Loucy (cell line): ENCODE measurements at regions not wholly inside any gene's neighbourhood (a gene's known extent, or its start where the extent isn't known, plus 50 kb on each side); places are given as distances from the start of the nearest gene placed in this dataset.

Source experiments
- H2AFZ ChIP-seq: fragments of 200-600 bp; sonication (generic); 2 replicates; pipeline ENCODE4 v1.6.0; 2016; ENCODE audit warnings: antibody characterized with exemption, mild to moderate bottlenecking, low read length, moderate library complexity
- H3F3A ChIP-seq: fragments of 200-600 bp; 2 replicates; pipeline ENCODE4 v1.6.0; 2016; ENCODE audit warnings: antibody characterized with exemption, low read depth, mild to moderate bottlenecking
- H3K27me3 ChIP-seq: fragments of 200-600 bp; sonication (generic); 2 replicates; pipeline ENCODE4 v1.6.1; 2014; ENCODE audit warnings: low read length, mild to moderate bottlenecking; ENCODE audit not compliant: insufficient read depth, poor library complexity, severe bottlenecking
- H3K36me3 ChIP-seq: fragments of 200-600 bp; sonication (generic); 2 replicates; pipeline ENCODE4 v1.6.1; 2016; ENCODE audit warnings: low read length; ENCODE audit not compliant: insufficient read depth
- H3K4me1 ChIP-seq: fragments of 200-600 bp; sonication (generic); 2 replicates; pipeline ENCODE4 v1.5.1; 2014; ENCODE audit warnings: low read length, mild to moderate bottlenecking; ENCODE audit not compliant: insufficient read depth, poor library complexity, severe bottlenecking
- H3K4me2 ChIP-seq: fragments of 200-600 bp; sonication (generic); 2 replicates; pipeline ENCODE4 v1.6.0; 2014; ENCODE audit warnings: antibody characterized with exemption, low read length, low read depth, mild to moderate bottlenecking; ENCODE audit not compliant: poor library complexity, severe bottlenecking
- H3K4me3 ChIP-seq: fragments of 200-600 bp; sonication (generic); 2 replicates; pipeline ENCODE4 v1.5.1; 2014; ENCODE audit warnings: low read length, mild to moderate bottlenecking, mixed read lengths; ENCODE audit not compliant: poor library complexity, severe bottlenecking
- H3K79me2 ChIP-seq: fragments of 200-600 bp; sonication (generic); 2 replicates; pipeline ENCODE4 v1.6.1; 2014; ENCODE audit warnings: low read length; ENCODE audit not compliant: insufficient read depth
- H3K9ac ChIP-seq: fragments of 200-600 bp; sonication (generic); 2 replicates; pipeline ENCODE4 v1.6.0; 2014; ENCODE audit warnings: mild to moderate bottlenecking, low read depth, low read length, moderate library complexity; ENCODE audit not compliant: poor library complexity, severe bottlenecking
- H3K9me2 ChIP-seq: fragments of 200-600 bp; sonication (generic); replicated peaks from 2 replicates; pipeline ENCODE4 v1.6.1; 2016; ENCODE audit warnings: low read depth, low read length, mixed read lengths
- H3K9me3 ChIP-seq: fragments of 200-600 bp; sonication (generic); 2 replicates; pipeline ENCODE4 v1.6.1; 2014; ENCODE audit warnings: mild to moderate bottlenecking, antibody characterized with exemption, low read length, low read depth; ENCODE audit not compliant: insufficient read depth
- H4K20me1 ChIP-seq: fragments of 200-600 bp; sonication (generic); 2 replicates; pipeline ENCODE4 v1.6.0; 2014; ENCODE audit warnings: antibody characterized with exemption, low read length, mild to moderate bottlenecking; ENCODE audit not compliant: insufficient read depth, poor library complexity, severe bottlenecking
- CTCF ChIP-seq: fragments of 200-600 bp; sonication (generic); conservative IDR thresholded peaks from 2 replicates; pipeline ENCODE4 v1.5.1; 2014; ENCODE audit warnings: mild to moderate bottlenecking, antibody characterized with exemption, low read length
- EZH2phosphoT487 ChIP-seq: fragments of 200-600 bp; IDR thresholded peaks from 2 replicates; pipeline ENCODE4 v1.6.1; 2018; ENCODE audit warnings: antibody characterized with exemption, mild to moderate bottlenecking, moderate library complexity, borderline replicate concordance

GRCh38 chr4:28754376-28754775 is 1893.7 kb downstream of the STIM2 start:
- no peak for TF ChIP-seq EZH2phosphoT487
- no peak for TF ChIP-seq CTCF
- Histone ChIP-seq H3K4me2 (no peak overlapping the region), H3K4me3 (no peak overlapping the region), H2AFZ (no peak overlapping the region), H3K9ac (no peak overlapping the region), H3K27me3 (no peaks in the 10 kb centered on the region), H3K9me2 (no peaks in the 10 kb centered on the region), H3F3A (no peaks in the 10 kb centered on the region), H3K9me3 (no peaks in the 10 kb centered on the region), H3K36me3 (no peaks in the 10 kb centered on the region), H3K4me1 (no peaks in the 10 kb centered on the region), H3K79me2 (no peaks in the 10 kb centered on the region), H4K20me1 (no peaks in the 10 kb centered on the region)

GRCh38 chr4:28755081-28755480 is 1894.4 kb downstream of the STIM2 start:
- H3K9me3 ChIP-seq, result no peaks in the 10 kb centered on the region
- no peaks in the 10 kb centered on the region for H4K20me1 ChIP-seq
- H3K27me3 ChIP-seq, result no peaks in the 10 kb centered on the region
- H3F3A ChIP-seq, result no peaks in the 10 kb centered on the region
- H3K36me3 ChIP-seq, result no peaks in the 10 kb centered on the region
- H3K4me3 ChIP-seq, result no peak overlapping the region
- H2AFZ ChIP-seq, result no peak overlapping the region
- TF ChIP-seq EZH2phosphoT487, result no peak
- TF ChIP-seq CTCF, result no peak
- no peak overlapping the region for H3K4me2 ChIP-seq
- no peaks in the 10 kb centered on the region for H3K79me2 ChIP-seq
- H3K9ac ChIP-seq, result no peak overlapping the region
- H3K9me2 ChIP-seq, result no peaks in the 10 kb centered on the region
- no peaks in the 10 kb centered on the region for H3K4me1 ChIP-seq

DNA sequence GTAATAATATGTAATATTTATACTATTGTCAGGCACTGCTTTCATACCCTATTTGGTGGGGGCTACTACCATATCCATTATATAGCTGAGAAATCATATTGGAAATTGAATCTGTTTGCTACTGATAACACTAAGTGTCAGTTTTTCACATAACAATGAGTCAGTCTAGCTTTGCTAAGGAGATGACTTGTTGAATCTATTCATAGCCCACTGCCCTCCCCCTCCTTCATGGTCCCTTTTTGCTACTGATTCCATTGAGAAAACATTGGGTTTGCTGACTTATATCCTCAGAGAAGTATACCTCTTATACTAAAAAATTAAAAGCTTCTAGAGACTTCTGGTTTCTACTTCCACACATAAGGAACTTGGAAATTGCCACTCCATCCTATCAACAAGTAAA is 1898.4 kb downstream of the STIM2 start:
- Histone ChIP-seq H3K36me3 (no peaks in the 10 kb centered on the region), H3K4me1 (no peaks in the 10 kb centered on the region), H3F3A (no peaks in the 10 kb centered on the region), H3K4me2 (no peak overlapping the region), H3K79me2 (no peaks in the 10 kb centered on the region), H4K20me1 (no peaks in the 10 kb centered on the region), H3K4me3 (no peak overlapping the region), H2AFZ (no peak overlapping the region), H3K9me3 (no peaks in the 10 kb centered on the region), H3K9me2 (no peaks in the 10 kb centered on the region), H3K27me3 (no peaks in the 10 kb centered on the region), H3K9ac (no peak overlapping the region)
- no peak for TF ChIP-seq CTCF
- TF ChIP-seq EZH2phosphoT487, result no peak
